ENCODE measurements at regions not wholly inside any gene's neighbourhood (a gene's known extent, or its start where the extent isn't known, plus 50 kb on each side); places are given as distances from the start of the nearest gene placed in this dataset.
A peak's percentile ranks its signal among the peaks of the same experiment; 100 is the strongest.

- DNase-seq: no peak
These were observed 80.0 kb downstream of the GALR1 start for GRCh38 chr18:77329651-77330050.

GRCh38 chr18:77334876-77335275, 85.2 kb downstream of the GALR1 start:
- DNase-seq: no peak

- no peak for DNase-seq
These were observed 88.0 kb downstream of the GALR1 start for GRCh38 chr18:77337604-77338003.

GRCh38 chr18:77339093-77339492, 89.4 kb downstream of the GALR1 start:
- no peak for DNase-seq

- DNase-seq: no peak
These were observed 90.0 kb downstream of the GALR1 start for GRCh38 chr18:77339623-77340022.

GRCh38 chr18:77340815-77341214, 91.2 kb downstream of the GALR1 start:
- DNase-seq: no peak

GRCh38 chr18:77341527-77342325, 92.1 kb downstream of the GALR1 start:
- no peak for DNase-seq

GRCh38 chr18:77342736-77343135, 93.1 kb downstream of the GALR1 start:
- DNase-seq: no peak

GRCh38 chr18:77343846-77344510, 94.3 kb downstream of the GALR1 start:
- DNase-seq: no peak

- DNase-seq: no peak
These were observed 95.3 kb downstream of the GALR1 start for GRCh38 chr18:77344786-77345500.

- no peak for DNase-seq
These were observed 96.7 kb downstream of the GALR1 start for GRCh38 chr18:77346208-77346810.

- peak; percentile 41 for DNase-seq
These were observed 103.7 kb downstream of the GALR1 start for GRCh38 chr18:77353349-77353748.

- no peak for DNase-seq
These were observed 110.1 kb downstream of the GALR1 start for GRCh38 chr18:77359561-77360314.

- DNase-seq: no peak
These were observed 110.9 kb downstream of the GALR1 start for GRCh38 chr18:77360315-77361190.

GRCh38 chr18:77361382-77361781, 111.7 kb downstream of the GALR1 start:
- DNase-seq: no peak

GRCh38 chr18:77365667-77366066, 116.0 kb downstream of the GALR1 start:
- DNase-seq: no peak

GRCh38 chr18:77366067-77366719, 116.5 kb downstream of the GALR1 start:
- no peak for DNase-seq

- peak; percentile 54 for DNase-seq
These were observed 117.3 kb downstream of the GALR1 start for GRCh38 chr18:77366720-77367641.

- DNase-seq: no peak
These were observed 120.0 kb downstream of the GALR1 start for GRCh38 chr18:77369644-77370043.

All from NCI-H1436 (cell line).